ENCODE measurements at regions not wholly inside any gene's neighbourhood (a gene's known extent, or its start where the extent isn't known, plus 50 kb on each side); places are given as distances from the start of the nearest gene placed in this dataset.

DNA sequence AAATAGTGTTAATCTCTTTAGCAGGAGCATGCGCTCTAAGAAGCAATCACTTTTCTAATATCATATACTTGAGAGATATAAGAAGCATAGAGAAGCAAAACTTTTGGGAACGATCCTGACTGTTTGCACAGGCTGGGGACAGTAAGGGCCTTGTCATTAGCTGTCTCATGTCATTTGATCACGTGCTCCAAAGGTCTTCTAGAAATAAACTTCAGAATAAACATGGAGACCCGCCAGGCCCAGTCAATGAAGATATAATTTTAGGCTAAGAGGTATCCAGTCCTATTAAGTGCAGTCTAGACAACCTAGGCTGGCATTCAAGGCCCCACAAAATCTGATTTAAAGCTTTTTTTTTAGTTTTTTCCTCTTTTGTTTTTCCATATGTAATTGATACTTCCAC is 111.0 kb upstream of the APC start:
- TF ChIP-seq, protein P1, sequence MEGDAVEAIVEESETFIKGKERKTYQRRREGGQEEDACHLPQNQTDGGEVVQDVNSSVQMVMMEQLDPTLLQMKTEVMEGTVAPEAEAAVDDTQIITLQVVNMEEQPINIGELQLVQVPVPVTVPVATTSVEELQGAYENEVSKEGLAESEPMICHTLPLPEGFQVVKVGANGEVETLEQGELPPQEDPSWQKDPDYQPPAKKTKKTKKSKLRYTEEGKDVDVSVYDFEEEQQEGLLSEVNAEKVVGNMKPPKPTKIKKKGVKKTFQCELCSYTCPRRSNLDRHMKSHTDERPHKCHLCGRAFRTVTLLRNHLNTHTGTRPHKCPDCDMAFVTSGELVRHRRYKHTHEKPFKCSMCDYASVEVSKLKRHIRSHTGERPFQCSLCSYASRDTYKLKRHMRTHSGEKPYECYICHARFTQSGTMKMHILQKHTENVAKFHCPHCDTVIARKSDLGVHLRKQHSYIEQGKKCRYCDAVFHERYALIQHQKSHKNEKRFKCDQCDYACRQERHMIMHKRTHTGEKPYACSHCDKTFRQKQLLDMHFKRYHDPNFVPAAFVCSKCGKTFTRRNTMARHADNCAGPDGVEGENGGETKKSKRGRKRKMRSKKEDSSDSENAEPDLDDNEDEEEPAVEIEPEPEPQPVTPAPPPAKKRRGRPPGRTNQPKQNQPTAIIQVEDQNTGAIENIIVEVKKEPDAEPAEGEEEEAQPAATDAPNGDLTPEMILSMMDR (IDR thresholded peaks at IDR 0.05; ENCODE audit: insufficient read depth, low read depth, low read length) = no peak
- TF ChIP-seq EZH2 (IDR thresholded peaks at IDR 0.05; ENCODE audit: insufficient read depth, low read length) = no peak

Measured in astrocyte (in vitro differentiated cells and primary cell).